DOHH2 (cell line): ENCODE measurements at regions not wholly inside any gene's neighbourhood (a gene's known extent, or its start where the extent isn't known, plus 50 kb on each side); places are given as distances from the start of the nearest gene placed in this dataset.
"Not testable (repeated sequence)": the region's sequence is repeated elsewhere in the genome, so short reads cannot be mapped to it uniquely, and the experiment has no call there.

Experiments
- H3F3A ChIP-seq: fragments of 200-600 bp; sonication (generic), shearing (Covaris generic); 2 replicates; pipeline ENCODE4 v1.6.0; 2016; ENCODE audit warnings: antibody characterized with exemption, mild to moderate bottlenecking; ENCODE audit not compliant: control insufficient read depth, insufficient read depth
- H3K27ac ChIP-seq: fragments of 200-600 bp; sonication (generic); 2 replicates; pipeline ENCODE4 v1.5.1; 2014; ENCODE audit warnings: low read depth, mild to moderate bottlenecking, low read length, moderate library complexity
- H3K27me3 ChIP-seq: fragments of 200-600 bp; sonication (generic); 2 replicates; pipeline ENCODE4 v1.6.1; 2014; ENCODE audit warnings: mild to moderate bottlenecking, low read length, mixed read lengths; ENCODE audit not compliant: control insufficient read depth
- H3K36me3 ChIP-seq: fragments of 200-600 bp; sonication (generic); 2 replicates; pipeline ENCODE4 v1.6.1; 2014; ENCODE audit warnings: mild to moderate bottlenecking, low read length, moderate library complexity, mixed read lengths; ENCODE audit not compliant: control insufficient read depth
- H3K4me1 ChIP-seq: fragments of 200-600 bp; sonication (generic); 2 replicates; pipeline ENCODE4 v1.6.1; 2014; ENCODE audit warnings: mild to moderate bottlenecking, low read length, mixed read lengths; ENCODE audit not compliant: control insufficient read depth
- H3K4me2 ChIP-seq: fragments of 200-600 bp; sonication (generic); 2 replicates; pipeline ENCODE4 v1.6.0; 2014; ENCODE audit warnings: mild to moderate bottlenecking, low read length, moderate library complexity
- H3K4me3 ChIP-seq: fragments of 200-600 bp; sonication (generic); 2 replicates; pipeline ENCODE4 v1.5.1; 2014; ENCODE audit warnings: mild to moderate bottlenecking, low read length, mixed read lengths
- H3K79me2 ChIP-seq: fragments of 200-600 bp; sonication (generic); 2 replicates; pipeline ENCODE4 v1.6.1; 2014; ENCODE audit warnings: mild to moderate bottlenecking, low read length, mixed read lengths; ENCODE audit not compliant: control insufficient read depth
- H3K9me2 ChIP-seq: fragments of 200-600 bp; sonication (generic); replicated peaks from 2 replicates; pipeline ENCODE4 v1.6.1; 2014; ENCODE audit warnings: mild to moderate bottlenecking, low read length, mixed read lengths; ENCODE audit not compliant: control insufficient read depth
- H3K9me3 ChIP-seq: fragments of 200-600 bp; sonication (generic); 2 replicates; pipeline ENCODE4 v1.6.1; 2014; ENCODE audit warnings: antibody characterized with exemption, low read length, mixed read lengths; ENCODE audit not compliant: control insufficient read depth, insufficient read depth
- H4K20me1 ChIP-seq: fragments of 200-600 bp; sonication (generic); 2 replicates; pipeline ENCODE4 v1.6.0; 2014; ENCODE audit warnings: low read depth, mild to moderate bottlenecking, antibody characterized with exemption, low read length, moderate library complexity; ENCODE audit not compliant: control insufficient read depth, insufficient read depth
- EZH2phosphoT487 ChIP-seq: fragments of 200-600 bp; sonication (generic); IDR thresholded peaks from 2 replicates; pipeline ENCODE4 v1.6.1; 2017; ENCODE audit warnings: borderline replicate concordance, mild to moderate bottlenecking, antibody characterized with exemption, low read length, moderate library complexity, mixed read lengths
- TF ChIP-seq, protein P1 (sequence below): fragments of 200-600 bp; sonication (generic); IDR thresholded peaks from one replicate; pipeline ENCODE4 v1.5.1; 2014; ENCODE audit warnings: antibody characterized with exemption, mild to moderate bottlenecking, low read depth, low read length; ENCODE audit not compliant: poor library complexity, severe bottlenecking

DNA sequence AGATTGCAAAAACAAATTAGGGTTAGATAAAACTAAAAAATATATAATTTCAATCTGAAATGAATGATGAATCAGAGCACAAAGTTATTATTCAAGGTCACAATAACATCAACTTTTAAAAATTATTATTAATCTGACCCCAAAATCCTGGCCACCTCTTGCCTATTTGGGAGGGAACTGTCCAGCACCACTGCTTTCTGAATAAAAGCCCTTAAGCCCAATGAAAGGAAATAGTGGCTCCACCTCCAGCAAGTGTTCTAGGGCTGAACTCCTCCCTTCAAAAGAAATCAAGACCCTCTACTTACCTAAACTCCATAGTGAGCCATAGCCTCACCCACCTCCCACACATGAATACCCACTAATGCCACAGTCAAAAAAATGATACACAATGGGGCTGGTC lies 208.2 kb downstream of the PARM1 start:
- Histone ChIP-seq H3K4me3 (no peak overlapping the region), H4K20me1 (no peaks in the 10 kb centered on the region), H3K9me3 (no peaks in the 10 kb centered on the region), H3K27me3 (no peaks in the 10 kb centered on the region), H3K4me1 (peaks cover 16% of the 10 kb centered on the region), H3F3A (no peaks in the 10 kb centered on the region), H3K27ac (no peak overlapping the region), H3K36me3 (no peaks in the 10 kb centered on the region), H3K79me2 (no peaks in the 10 kb centered on the region), H3K9me2 (no peaks in the 10 kb centered on the region), H3K4me2 (no peak overlapping the region)
- TF ChIP-seq, protein P1, sequence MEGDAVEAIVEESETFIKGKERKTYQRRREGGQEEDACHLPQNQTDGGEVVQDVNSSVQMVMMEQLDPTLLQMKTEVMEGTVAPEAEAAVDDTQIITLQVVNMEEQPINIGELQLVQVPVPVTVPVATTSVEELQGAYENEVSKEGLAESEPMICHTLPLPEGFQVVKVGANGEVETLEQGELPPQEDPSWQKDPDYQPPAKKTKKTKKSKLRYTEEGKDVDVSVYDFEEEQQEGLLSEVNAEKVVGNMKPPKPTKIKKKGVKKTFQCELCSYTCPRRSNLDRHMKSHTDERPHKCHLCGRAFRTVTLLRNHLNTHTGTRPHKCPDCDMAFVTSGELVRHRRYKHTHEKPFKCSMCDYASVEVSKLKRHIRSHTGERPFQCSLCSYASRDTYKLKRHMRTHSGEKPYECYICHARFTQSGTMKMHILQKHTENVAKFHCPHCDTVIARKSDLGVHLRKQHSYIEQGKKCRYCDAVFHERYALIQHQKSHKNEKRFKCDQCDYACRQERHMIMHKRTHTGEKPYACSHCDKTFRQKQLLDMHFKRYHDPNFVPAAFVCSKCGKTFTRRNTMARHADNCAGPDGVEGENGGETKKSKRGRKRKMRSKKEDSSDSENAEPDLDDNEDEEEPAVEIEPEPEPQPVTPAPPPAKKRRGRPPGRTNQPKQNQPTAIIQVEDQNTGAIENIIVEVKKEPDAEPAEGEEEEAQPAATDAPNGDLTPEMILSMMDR: no peak
- no peak for TF ChIP-seq EZH2phosphoT487

DNA sequence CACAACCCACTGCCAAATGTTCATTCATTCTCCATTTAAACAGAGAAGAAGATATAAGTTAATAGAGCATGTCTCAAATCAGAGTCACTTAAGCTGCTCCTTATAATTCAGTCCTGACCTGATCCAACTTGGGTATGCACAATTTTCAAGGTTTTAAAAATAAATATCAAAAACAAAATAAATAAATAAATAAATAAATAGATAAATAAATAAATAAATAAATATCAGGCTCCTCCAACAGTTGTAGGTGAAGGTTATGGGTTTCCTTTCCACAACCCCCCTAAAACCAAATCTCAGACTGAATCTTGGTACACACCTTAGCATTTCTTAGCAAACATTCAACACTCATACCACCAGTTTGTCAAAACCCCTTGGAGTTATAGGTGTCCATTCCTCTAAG lies 204.4 kb downstream of the PARM1 start:
- no peak for TF ChIP-seq EZH2phosphoT487
- TF ChIP-seq, protein P1: no peak
- H3K27ac ChIP-seq: no peak overlapping the region
- no peaks in the 10 kb centered on the region for H3K9me3 ChIP-seq
- no peaks in the 10 kb centered on the region for H3F3A ChIP-seq
- no peaks in the 10 kb centered on the region for H3K27me3 ChIP-seq
- H3K4me2 ChIP-seq: no peak overlapping the region
- H3K9me2 ChIP-seq: no peaks in the 10 kb centered on the region
- H3K4me1 ChIP-seq: peaks cover 39% of the 10 kb centered on the region
- no peaks in the 10 kb centered on the region for H3K79me2 ChIP-seq
- no peaks in the 10 kb centered on the region for H4K20me1 ChIP-seq
- H3K4me3 ChIP-seq: no peak overlapping the region
- no peaks in the 10 kb centered on the region for H3K36me3 ChIP-seq

DNA sequence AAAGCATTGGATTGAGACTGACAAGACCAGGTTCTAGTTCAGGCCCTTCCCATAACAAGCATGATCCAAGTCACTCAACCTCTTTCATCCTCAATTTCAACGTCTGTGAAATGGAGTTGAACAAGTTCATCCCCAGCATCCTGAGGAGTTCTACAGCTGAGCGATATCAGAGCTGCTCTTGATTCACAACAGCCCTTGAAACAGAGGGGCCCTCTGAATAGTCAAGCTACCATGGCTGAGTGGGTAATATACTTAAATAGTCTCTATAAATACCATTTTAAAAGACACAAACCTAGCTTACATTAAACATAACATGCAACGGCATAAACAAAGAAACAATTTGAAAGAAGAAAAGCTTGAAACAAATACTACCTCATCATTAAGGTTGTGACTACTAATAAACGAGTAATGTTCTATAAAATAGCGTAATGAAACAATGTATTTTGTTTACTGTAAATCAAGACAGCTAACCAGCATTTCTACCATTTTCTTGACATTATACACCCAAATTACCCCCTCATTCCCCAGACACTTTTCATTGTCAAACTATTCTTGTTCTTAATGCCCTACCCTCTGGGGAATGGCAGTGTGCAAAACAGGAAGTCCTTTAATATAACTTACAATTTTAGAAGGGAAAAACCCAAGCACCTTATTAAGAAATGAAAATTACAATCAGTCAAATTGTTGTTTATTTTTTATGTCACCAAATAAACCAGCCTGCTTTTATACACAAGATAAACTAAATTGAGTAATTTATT lies 202.3 kb downstream of the PARM1 start:
- Histone ChIP-seq H3K36me3 (no peaks in the 10 kb centered on the region), H3F3A (no peaks in the 10 kb centered on the region), H3K4me3 (peak overlapping the region; percentile 60), H3K9me3 (no peaks in the 10 kb centered on the region), H3K27me3 (no peaks in the 10 kb centered on the region), H3K4me2 (peak overlapping the region; percentile 75), H3K4me1 (peaks cover 39% of the 10 kb centered on the region), H3K79me2 (no peaks in the 10 kb centered on the region), H4K20me1 (no peaks in the 10 kb centered on the region), H3K27ac (peak overlapping the region; percentile 58), H3K9me2 (no peaks in the 10 kb centered on the region)
- no peak for TF ChIP-seq EZH2phosphoT487
- TF ChIP-seq, protein P1: no peak

DNA sequence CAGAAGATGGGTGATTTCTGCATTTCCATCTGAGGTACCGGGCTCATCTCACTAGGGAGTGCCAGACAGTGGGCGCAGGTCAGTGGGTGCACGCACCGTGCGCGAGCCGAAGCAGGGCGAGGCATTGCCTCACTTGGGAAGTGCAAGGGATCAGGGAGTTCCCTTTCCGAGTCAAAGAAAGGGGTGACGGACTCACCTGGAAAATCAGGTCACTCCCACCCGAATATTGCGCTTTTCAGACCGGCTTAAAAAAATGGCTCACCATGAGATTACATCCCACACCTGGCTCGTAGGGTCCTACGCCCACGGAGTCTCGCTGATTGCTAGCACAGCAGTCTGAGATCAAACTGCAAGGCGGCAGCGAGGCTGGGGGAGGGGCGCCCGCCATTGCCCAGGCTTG lies 194.0 kb downstream of the PARM1 start:
- not testable (repeated sequence) for H3K27ac ChIP-seq, H3K27me3 ChIP-seq, H3K9me3 ChIP-seq, H3K4me3 ChIP-seq, H3K4me1 ChIP-seq, H3K36me3 ChIP-seq, H3K9me2 ChIP-seq, H3K79me2 ChIP-seq, H3F3A ChIP-seq, H4K20me1 ChIP-seq, H3K4me2 ChIP-seq
